Mucosa of descending colon (tissue), 3 donors: ENCODE measurements at regions not wholly inside any gene's neighbourhood (a gene's known extent, or its start where the extent isn't known, plus 50 kb on each side); places are given as distances from the start of the nearest gene placed in this dataset.

Source experiments
- ATAC-seq: fragments of 200-7000 bp; cut with Tn5 transposase; one replicate; pipeline ENCODE4 v1.9.1; 2020; ENCODE audit warnings: mild to moderate bottlenecking, moderate library complexity
- DNase-seq, 3 donors: peaks; one replicate each; pipeline ENCODE4 v3.0.0-alpha.2; 2020
- H3K36me3 ChIP-seq: fragments of 200-600 bp; one replicate; pipeline ENCODE4 v1.8.0; 2021; ENCODE audit warnings: low read depth, mild to moderate bottlenecking
- H3K4me1 ChIP-seq: fragments of 200-600 bp; one replicate; pipeline ENCODE4 v1.8.0; 2021; ENCODE audit warnings: low read depth, mild to moderate bottlenecking
- H3K4me3 ChIP-seq: fragments of 200-600 bp; one replicate; pipeline ENCODE4 v1.8.0; 2021; ENCODE audit warnings: mild to moderate bottlenecking
- H3K9me3 ChIP-seq: fragments of 200-600 bp; one replicate; pipeline ENCODE4 v1.8.0; 2021; ENCODE audit warnings: mild to moderate bottlenecking
- intact Hi-C, 2 donors: fragments of 100-400 bp; cut with DNase I in 1 of 2; cut with micrococcal nuclease in 1 of 2; formaldehyde crosslinking; loops; one replicate each; pipeline versions ENCODE4 v1.11.0 to v1.11.1; 2022; cut with DNase I, micrococcal nuclease
- TF ChIP-seq, protein P1 (sequence below): fragments of 200-600 bp; IDR thresholded peaks from one replicate; pipeline ENCODE4 v1.8.0; 2022; ENCODE audit warnings: antibody characterized with exemption, mild to moderate bottlenecking
- donor health status: DM: no; HTN: no; CAD: no; lungs with moderate emphysema.
- donor health status: DM: no; HTN: no; CAD: no.
- donor health status: DM: no; HTN: yes; CAD: no.

DNA sequence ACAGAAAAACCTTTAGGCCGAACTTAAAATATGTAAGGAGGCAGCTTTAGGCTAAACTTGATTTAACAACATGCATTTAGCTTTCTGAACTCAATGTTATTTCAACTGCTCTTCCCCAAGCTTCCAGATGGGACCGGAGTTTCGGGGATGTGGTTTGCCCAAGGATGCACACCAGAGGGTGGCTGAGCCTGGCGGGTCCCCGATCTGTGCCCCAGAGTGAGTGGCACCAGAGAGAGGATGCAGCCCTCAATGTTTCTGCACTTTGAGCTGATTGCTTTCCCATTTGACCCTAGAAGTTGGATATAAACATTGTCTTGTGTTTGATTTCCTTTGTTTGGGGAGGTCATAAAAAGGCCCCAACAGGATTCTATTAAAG, 348.0 kb upstream of the TNRC6C start:
- Histone ChIP-seq H3K4me3 (no peak overlapping the region), H3K36me3 (no peaks in the 10 kb centered on the region), H3K4me1 (no peaks in the 10 kb centered on the region), H3K9me3 (no peaks in the 10 kb centered on the region)
- ATAC-seq (peak; percentile 14), DNase-seq (no peak)
- TF ChIP-seq, protein P1, sequence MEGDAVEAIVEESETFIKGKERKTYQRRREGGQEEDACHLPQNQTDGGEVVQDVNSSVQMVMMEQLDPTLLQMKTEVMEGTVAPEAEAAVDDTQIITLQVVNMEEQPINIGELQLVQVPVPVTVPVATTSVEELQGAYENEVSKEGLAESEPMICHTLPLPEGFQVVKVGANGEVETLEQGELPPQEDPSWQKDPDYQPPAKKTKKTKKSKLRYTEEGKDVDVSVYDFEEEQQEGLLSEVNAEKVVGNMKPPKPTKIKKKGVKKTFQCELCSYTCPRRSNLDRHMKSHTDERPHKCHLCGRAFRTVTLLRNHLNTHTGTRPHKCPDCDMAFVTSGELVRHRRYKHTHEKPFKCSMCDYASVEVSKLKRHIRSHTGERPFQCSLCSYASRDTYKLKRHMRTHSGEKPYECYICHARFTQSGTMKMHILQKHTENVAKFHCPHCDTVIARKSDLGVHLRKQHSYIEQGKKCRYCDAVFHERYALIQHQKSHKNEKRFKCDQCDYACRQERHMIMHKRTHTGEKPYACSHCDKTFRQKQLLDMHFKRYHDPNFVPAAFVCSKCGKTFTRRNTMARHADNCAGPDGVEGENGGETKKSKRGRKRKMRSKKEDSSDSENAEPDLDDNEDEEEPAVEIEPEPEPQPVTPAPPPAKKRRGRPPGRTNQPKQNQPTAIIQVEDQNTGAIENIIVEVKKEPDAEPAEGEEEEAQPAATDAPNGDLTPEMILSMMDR, result no peak
- intact Hi-C loops, result no loop called here

DNA sequence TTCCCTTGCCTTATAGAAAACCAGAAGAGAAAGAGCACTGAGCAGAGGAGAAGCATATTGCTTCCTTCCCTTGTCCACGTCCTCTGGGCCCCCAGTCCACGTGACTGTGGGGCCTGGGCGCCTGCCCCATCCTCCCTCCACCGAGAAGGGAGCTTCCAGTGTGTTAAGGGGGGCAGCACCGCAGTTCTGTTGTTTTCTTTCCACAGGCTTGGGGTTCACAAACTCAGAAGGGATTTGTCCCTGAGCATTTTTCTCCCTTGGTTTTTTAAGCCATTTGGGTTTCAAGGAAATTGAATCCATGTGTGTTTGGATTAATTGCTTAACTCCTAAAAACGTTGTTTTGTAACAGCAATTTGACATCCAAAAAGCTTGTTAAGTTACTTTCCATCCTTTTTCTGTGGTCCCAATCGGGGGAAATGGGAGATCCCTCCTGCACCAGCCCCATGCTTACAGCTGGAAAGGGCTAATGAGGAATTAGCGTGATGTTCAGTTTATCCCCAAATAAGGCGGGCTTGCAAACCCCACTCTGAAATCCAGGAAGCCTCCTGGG, 347.5 kb upstream of the TNRC6C start:
- DNase-seq, result no peak
- intact Hi-C loops, result no loop called here
- Histone ChIP-seq H3K4me1 (no peaks in the 10 kb centered on the region), H3K4me3 (no peak overlapping the region), H3K36me3 (no peaks in the 10 kb centered on the region), H3K9me3 (no peaks in the 10 kb centered on the region)
- TF ChIP-seq, protein P1, result no peak
- ATAC-seq, result no peak

GRCh38 chr17:77611791-77612502, 346.6 kb upstream of the TNRC6C start:
- TF ChIP-seq, protein P1, result no peak
- Histone ChIP-seq H3K4me1 (no peaks in the 10 kb centered on the region), H3K9me3 (no peaks in the 10 kb centered on the region), H3K36me3 (no peaks in the 10 kb centered on the region), H3K4me3 (no peak overlapping the region)
- DNase-seq (no peak), ATAC-seq (no peak)
- intact Hi-C loops, result no loop called here

DNA sequence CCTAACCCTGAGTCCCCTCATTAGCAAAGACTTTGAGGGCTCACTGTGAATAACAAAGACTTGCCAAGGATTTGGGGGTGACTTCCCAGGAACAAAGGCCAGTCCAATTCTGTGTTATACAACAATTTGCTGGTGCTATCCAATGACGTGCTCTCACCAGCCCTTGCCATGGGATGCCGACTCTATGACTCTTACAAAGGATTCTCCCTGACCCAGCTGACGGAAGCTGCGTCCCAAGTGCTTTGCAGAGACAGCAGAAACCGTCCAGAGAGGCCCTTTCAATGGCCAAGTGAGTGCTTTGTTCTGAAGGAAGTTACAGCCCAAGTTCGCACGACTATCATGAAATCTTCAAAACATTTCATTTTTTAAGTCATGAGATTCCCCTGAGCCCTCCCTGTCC, 345.3 kb upstream of the TNRC6C start:
- H3K36me3 ChIP-seq, result no peaks in the 10 kb centered on the region
- no peaks in the 10 kb centered on the region for H3K4me1 ChIP-seq
- no peak for DNase-seq
- intact Hi-C loops, result no loop called here
- ATAC-seq, result no peak
- H3K9me3 ChIP-seq, result no peaks in the 10 kb centered on the region
- TF ChIP-seq, protein P1, result no peak
- no peak overlapping the region for H3K4me3 ChIP-seq

DNA sequence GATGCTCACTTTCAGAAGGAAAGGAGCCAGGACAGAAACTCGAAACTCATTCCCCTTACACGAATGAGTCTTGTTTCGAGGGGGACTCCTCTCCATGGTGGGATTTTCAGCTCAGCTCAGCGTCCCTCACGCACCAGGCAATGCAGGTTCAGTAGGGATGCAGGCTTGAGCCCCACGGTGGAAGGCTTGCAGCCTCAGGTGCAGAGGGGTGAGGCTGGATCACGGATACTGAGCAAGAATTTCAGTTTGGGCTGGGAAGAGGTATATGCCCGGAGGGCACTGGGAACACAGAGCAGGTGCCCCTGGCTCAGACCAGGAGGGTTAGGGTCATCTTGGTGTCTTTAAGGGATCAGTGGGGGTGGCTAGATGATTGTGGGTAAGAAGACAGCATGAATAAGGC, 344.9 kb upstream of the TNRC6C start:
- intact Hi-C loops, result no loop called here
- H3K4me1 ChIP-seq, result no peaks in the 10 kb centered on the region
- no peak for ATAC-seq

More for the DNA sequence above, 344.9 kb upstream of the TNRC6C start:
- no peak overlapping the region for H3K4me3 ChIP-seq
- DNase-seq, result no peak
- TF ChIP-seq, protein P1, result no peak
- no peaks in the 10 kb centered on the region for H3K9me3 ChIP-seq
- no peaks in the 10 kb centered on the region for H3K36me3 ChIP-seq
